Ishikawa (cell line): ENCODE measurements at regions not wholly inside any gene's neighbourhood (a gene's known extent, or its start where the extent isn't known, plus 50 kb on each side); places are given as distances from the start of the nearest gene placed in this dataset.

ENCODE experiments used
- EGR1 ChIP-seq: IDR thresholded peaks from 2 replicates; pipeline ENCODE4 v1.6.1; 2012
- EP300 ChIP-seq: IDR thresholded peaks from 2 replicates; pipeline ENCODE4 v1.6.1; 2012; ENCODE audit warnings: borderline replicate concordance
- FOXM1 ChIP-seq: IDR thresholded peaks from 2 replicates; pipeline ENCODE4 v1.6.1; 2012; ENCODE audit warnings: low read depth, borderline replicate concordance
- MAX ChIP-seq: IDR thresholded peaks from 2 replicates; pipeline ENCODE4 v1.6.1; 2012
- REST ChIP-seq: IDR thresholded peaks from 2 replicates; pipeline ENCODE4 v1.6.1; 2012; ENCODE audit warnings: low read depth, mild to moderate bottlenecking
- TAF1 ChIP-seq: IDR thresholded peaks from 2 replicates; pipeline ENCODE4 v1.6.1; 2012; ENCODE audit warnings: low read depth, mild to moderate bottlenecking
- YY1 ChIP-seq: IDR thresholded peaks from 2 replicates; pipeline ENCODE4 v1.6.1; 2012; ENCODE audit warnings: low read depth
- ZBTB7A ChIP-seq: IDR thresholded peaks from 2 replicates; pipeline ENCODE4 v1.6.1; 2012; ENCODE audit warnings: low read depth
- TF ChIP-seq, protein P1 (sequence below): IDR thresholded peaks from 2 replicates; pipeline ENCODE4 v1.6.1; 2012

DNA sequence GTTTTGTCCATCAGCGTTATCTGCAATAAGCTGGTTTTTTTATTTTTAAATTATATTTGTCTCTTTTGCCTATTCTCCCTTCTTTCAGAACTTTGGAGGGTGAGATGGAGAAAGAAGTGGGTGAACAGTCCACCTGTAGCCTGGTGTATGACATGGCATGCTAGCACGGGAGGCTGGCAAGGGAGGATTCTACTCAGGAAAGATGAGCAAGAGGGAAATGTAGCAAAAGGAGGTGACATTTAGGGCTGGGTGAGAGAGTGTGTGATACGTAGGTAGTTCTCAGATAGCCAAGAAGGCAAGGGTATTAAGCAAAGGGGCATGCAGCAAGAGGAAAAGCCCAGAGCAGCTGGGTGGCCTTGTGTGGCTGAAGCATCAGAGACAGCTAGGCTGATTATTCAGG is 612.9 kb upstream of the IGFBP3 start:
- TF ChIP-seq TAF1 = no peak
- no peak for TF ChIP-seq FOXM1
- TF ChIP-seq REST = no peak
- TF ChIP-seq YY1 = no peak
- TF ChIP-seq, protein P1, sequence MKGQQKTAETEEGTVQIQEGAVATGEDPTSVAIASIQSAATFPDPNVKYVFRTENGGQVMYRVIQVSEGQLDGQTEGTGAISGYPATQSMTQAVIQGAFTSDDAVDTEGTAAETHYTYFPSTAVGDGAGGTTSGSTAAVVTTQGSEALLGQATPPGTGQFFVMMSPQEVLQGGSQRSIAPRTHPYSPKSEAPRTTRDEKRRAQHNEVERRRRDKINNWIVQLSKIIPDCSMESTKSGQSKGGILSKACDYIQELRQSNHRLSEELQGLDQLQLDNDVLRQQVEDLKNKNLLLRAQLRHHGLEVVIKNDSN = no peak
- TF ChIP-seq ZBTB7A = no peak
- no peak for TF ChIP-seq MAX
- no peak for TF ChIP-seq EGR1
- TF ChIP-seq EP300 = no peak
